Caco-2 (cell line): ENCODE measurements at regions not wholly inside any gene's neighbourhood (a gene's known extent, or its start where the extent isn't known, plus 50 kb on each side); places are given as distances from the start of the nearest gene placed in this dataset.

Experiments used
- BruUV-seq: library from RNA; stranded (reverse); fragments of 400-500 nt; replicated peaks from 2 replicates; lab custom pipeline; 2021; lab: Mats Ljungman, UMichigan
- CTCF ChIA-PET: fragments of 300-600 bp; sonication (Branson Sonifier 250); formaldehyde crosslinking; loops from one replicate; lab custom pipeline; 2022; ENCODE audit warnings: antibody characterized with exemption; lab: Charles Lee
- POLR2A ChIA-PET: fragments of 300-600 bp; sonication (Branson Sonifier 250); formaldehyde crosslinking; loops from one replicate; lab custom pipeline; 2022; ENCODE audit warnings: antibody characterized with exemption; lab: Charles Lee
- DNase-seq, 2 experiments: peaks; one replicate each; pipeline versions ENCODE4 v3.0.0 to v3.0.0-alpha.2; 2020 to 2022
- H3K27me3 ChIP-seq: replicated peaks from 2 replicates; pipeline ENCODE4 v1.6.0; 2011; ENCODE audit warnings: low read length; ENCODE audit not compliant: control insufficient read depth, insufficient read depth
- H3K36me3 ChIP-seq: 2 replicates; pipeline ENCODE4 v1.5.1; 2011; ENCODE audit warnings: low read length; ENCODE audit not compliant: control insufficient read depth, insufficient read depth
- H3K4me1 ChIP-seq: fragments of 250-450 bp; sonication (Bioruptor Pico); 2 replicates; pipeline ENCODE4 v1.5.1; 2020; ENCODE audit warnings: mild to moderate bottlenecking
- H3K4me3 ChIP-seq: 2 replicates; pipeline ENCODE4 v1.5.1; 2011; ENCODE audit warnings: low read depth, mild to moderate bottlenecking, control low read depth, low read length
- H3K9me3 ChIP-seq: fragments of 250-450 bp; sonication (Bioruptor Pico); 2 replicates; pipeline ENCODE4 v1.5.1; 2020; ENCODE audit warnings: mild to moderate bottlenecking, moderate library complexity
- H3K27ac Mint-ChIP-seq: one replicate; pipeline ENCODE4 v1.8.0; 2022; ENCODE audit warnings: mixed read lengths; ENCODE audit not compliant: unreplicated experiment
- H3K27me3 Mint-ChIP-seq: one replicate; pipeline ENCODE4 v1.8.0; 2022; ENCODE audit warnings: mixed read lengths; ENCODE audit not compliant: insufficient read depth, unreplicated experiment
- H3K36me3 Mint-ChIP-seq: one replicate; pipeline ENCODE4 v1.8.0; 2022; ENCODE audit warnings: mild to moderate bottlenecking, mixed read lengths; ENCODE audit not compliant: insufficient read depth, unreplicated experiment
- H3K4me1 Mint-ChIP-seq: one replicate; pipeline ENCODE4 v1.8.0; 2022; ENCODE audit warnings: low read depth, mixed read lengths; ENCODE audit not compliant: unreplicated experiment
- H3K4me3 Mint-ChIP-seq: one replicate; pipeline ENCODE4 v1.8.0; 2022; ENCODE audit warnings: mild to moderate bottlenecking, moderate library complexity, mixed read lengths; ENCODE audit not compliant: unreplicated experiment
- H3K9me3 Mint-ChIP-seq: one replicate; pipeline ENCODE4 v1.8.0; 2022; ENCODE audit warnings: mixed read lengths; ENCODE audit not compliant: unreplicated experiment
- CTCF ChIP-seq, 2 experiments: fragments of 200-600 bp in 1 of 2; IDR thresholded peaks; 1 replicate in 1 of 2; 2 replicates in 1 of 2; pipeline versions ENCODE4 v1.5.1 to v1.8.0; 2011 to 2022; ENCODE audit warnings: antibody characterized with exemption in 1 of 2, control low read depth in 1 of 2, inconsistent platforms in 1 of 2, low read depth in 1 of 2, low read length in 1 of 2, mild to moderate bottlenecking in 1 of 2, moderate library complexity in 1 of 2; ENCODE audit not compliant: insufficient read depth in 1 of 2, severe bottlenecking in 1 of 2, unreplicated experiment in 1 of 2
- intact Hi-C: fragments of 100-400 bp; cut with micrococcal nuclease; formaldehyde crosslinking; loops from one replicate; pipeline ENCODE4 v1.10.0; 2022; ENCODE audit not compliant: unreplicated experiment

GRCh38 chr6:104595311-104595820 lies 264.4 kb downstream of the HACE1 start:
- no peak for TF ChIP-seq CTCF (IDR thresholded peaks at IDR 0.05; ENCODE audit: insufficient read depth in 1 of 2, low read depth in 1 of 2, low read length in 1 of 2, severe bottlenecking in 1 of 2, unreplicated experiment in 1 of 2)
- Histone ChIP-seq H3K9me3 (no peaks in the 10 kb centered on the region), H3K36me3 (no peaks in the 10 kb centered on the region), H3K4me3 (no peak overlapping the region), H3K4me1 (no peaks in the 10 kb centered on the region), H3K27me3 (no peaks in the 10 kb centered on the region)
- ChIA-PET POLR2A (no interaction called here), CTCF (no interaction called here)
- BruUV-seq = no TSS peak
- intact Hi-C loops = no loop called here
- H3K27ac Mint-ChIP-seq = no peak overlapping the region
- H3K36me3 Mint-ChIP-seq = no peaks in the 10 kb centered on the region
- peaks cover 6% of the 10 kb centered on the region for H3K27me3 Mint-ChIP-seq
- H3K4me1 Mint-ChIP-seq = no peaks in the 10 kb centered on the region
- no peak for DNase-seq
- no peak overlapping the region for H3K4me3 Mint-ChIP-seq
- H3K9me3 Mint-ChIP-seq = no peaks in the 10 kb centered on the region

- no TSS peak for BruUV-seq
- CTCF ChIA-PET = no interaction called here
- intact Hi-C loops = no loop called here
- Histone ChIP-seq H3K9me3 (no peaks in the 10 kb centered on the region), H3K36me3 (no peaks in the 10 kb centered on the region), H3K4me1 (no peaks in the 10 kb centered on the region), H3K27me3 (no peaks in the 10 kb centered on the region), H3K4me3 (no peak overlapping the region)
- H3K4me3 Mint-ChIP-seq = no peak overlapping the region
- H3K4me1 Mint-ChIP-seq = no peaks in the 10 kb centered on the region
- POLR2A ChIA-PET = no interaction called here
- H3K36me3 Mint-ChIP-seq = no peaks in the 10 kb centered on the region
- no peak for TF ChIP-seq CTCF (IDR thresholded peaks at IDR 0.05; ENCODE audit: insufficient read depth in 1 of 2, low read depth in 1 of 2, low read length in 1 of 2, severe bottlenecking in 1 of 2, unreplicated experiment in 1 of 2)
- DNase-seq = no peak
- peaks cover 6% of the 10 kb centered on the region for H3K27me3 Mint-ChIP-seq
- no peak overlapping the region for H3K27ac Mint-ChIP-seq
- no peaks in the 10 kb centered on the region for H3K9me3 Mint-ChIP-seq
Observed at GRCh38 chr6:104591573-104592334, 268.0 kb downstream of the HACE1 start.

- no peak for DNase-seq
- H3K9me3 Mint-ChIP-seq = no peaks in the 10 kb centered on the region
- no TSS peak for BruUV-seq
- H3K4me3 Mint-ChIP-seq = no peak overlapping the region
- H3K4me1 Mint-ChIP-seq = no peaks in the 10 kb centered on the region
- H3K27ac Mint-ChIP-seq = no peak overlapping the region
- H3K36me3 ChIP-seq = no peaks in the 10 kb centered on the region
- no peak for TF ChIP-seq CTCF (IDR thresholded peaks at IDR 0.05; ENCODE audit: insufficient read depth in 1 of 2, low read depth in 1 of 2, low read length in 1 of 2, severe bottlenecking in 1 of 2, unreplicated experiment in 1 of 2)
- H3K4me1 ChIP-seq = no peaks in the 10 kb centered on the region
- H3K36me3 Mint-ChIP-seq = no peaks in the 10 kb centered on the region
- intact Hi-C loops = no loop called here
- H3K27me3 Mint-ChIP-seq = no peaks in the 10 kb centered on the region
- POLR2A ChIA-PET = no interaction called here
- no peaks in the 10 kb centered on the region for H3K9me3 ChIP-seq
- H3K27me3 ChIP-seq = no peaks in the 10 kb centered on the region
- no peak overlapping the region for H3K4me3 ChIP-seq
- CTCF ChIA-PET = no interaction called here
Observed at GRCh38 chr6:104589940-104590339, 269.8 kb downstream of the HACE1 start.
